ENCODE measurements at regions not wholly inside any gene's neighbourhood (a gene's known extent, or its start where the extent isn't known, plus 50 kb on each side); places are given as distances from the start of the nearest gene placed in this dataset.
A peak's percentile ranks its signal among the peaks of the same experiment; 100 is the strongest.
"Not testable (repeated sequence)": the region's sequence is repeated elsewhere in the genome, so short reads cannot be mapped to it uniquely, and the experiment has no call there.

DNA sequence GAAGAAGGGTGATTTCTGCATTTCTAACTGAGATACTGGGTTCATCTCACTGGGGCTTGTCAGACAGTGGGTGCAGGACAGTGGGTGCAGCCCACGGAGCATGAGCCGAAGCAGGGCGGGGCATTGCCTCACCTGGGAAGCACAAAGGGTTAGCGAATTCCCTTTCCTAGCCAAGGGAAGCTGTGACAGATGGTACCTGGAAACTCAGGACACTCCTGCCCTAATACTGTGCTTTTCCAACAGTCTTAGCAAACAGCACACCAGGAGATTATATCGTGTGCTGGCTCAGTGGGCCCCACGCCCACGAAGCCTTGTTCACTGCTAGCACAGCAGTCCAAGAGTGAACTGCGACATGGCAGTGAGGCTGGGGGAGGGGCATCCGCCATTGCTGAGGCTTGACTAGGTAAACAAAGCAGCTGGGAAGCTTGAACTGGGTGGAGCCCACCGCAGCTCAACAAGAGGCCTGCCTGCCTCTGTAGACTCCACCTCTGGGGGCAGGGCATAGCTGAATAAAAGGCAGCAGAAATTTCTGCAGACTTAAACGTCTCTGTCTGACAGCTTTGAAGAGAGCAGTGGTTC, 1057.7 kb downstream of the HACE1 start:
- not testable (repeated sequence) for DNase-seq (ENCODE audit: low spot score)

DNA sequence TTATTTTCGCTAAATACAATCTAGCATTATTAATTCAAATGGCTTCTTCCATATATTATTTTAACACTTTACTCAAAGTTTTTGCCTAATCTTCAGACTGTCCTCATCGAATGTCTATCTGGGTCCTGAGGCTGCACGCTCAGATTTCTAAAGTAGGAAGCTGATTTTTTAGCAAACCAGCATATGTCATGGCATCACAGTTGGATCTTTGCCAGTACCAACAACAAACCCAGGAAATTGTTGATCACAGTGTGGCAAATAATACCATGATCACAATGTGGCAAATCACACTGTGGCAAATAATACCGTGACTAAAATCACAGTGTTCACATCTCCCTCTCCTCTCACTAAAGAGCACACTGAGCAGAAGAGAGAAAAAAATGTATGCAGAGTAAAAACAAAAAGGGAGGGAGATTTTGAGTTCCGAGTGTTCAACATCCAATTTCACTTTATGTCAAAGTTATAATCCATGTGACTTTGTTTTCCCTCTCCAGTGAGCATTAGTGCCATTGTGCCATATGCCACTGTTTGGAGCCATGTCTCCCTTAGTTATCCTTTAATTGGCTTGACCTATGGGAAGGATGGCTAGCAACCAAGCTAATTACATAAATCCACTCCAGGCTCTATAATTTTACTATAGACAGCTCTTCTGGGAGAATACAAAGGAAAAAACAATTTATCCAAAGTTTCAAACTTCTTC, 1059.6 kb downstream of the HACE1 start:
- DNase-seq (ENCODE audit: low spot score), result no peak

DNA sequence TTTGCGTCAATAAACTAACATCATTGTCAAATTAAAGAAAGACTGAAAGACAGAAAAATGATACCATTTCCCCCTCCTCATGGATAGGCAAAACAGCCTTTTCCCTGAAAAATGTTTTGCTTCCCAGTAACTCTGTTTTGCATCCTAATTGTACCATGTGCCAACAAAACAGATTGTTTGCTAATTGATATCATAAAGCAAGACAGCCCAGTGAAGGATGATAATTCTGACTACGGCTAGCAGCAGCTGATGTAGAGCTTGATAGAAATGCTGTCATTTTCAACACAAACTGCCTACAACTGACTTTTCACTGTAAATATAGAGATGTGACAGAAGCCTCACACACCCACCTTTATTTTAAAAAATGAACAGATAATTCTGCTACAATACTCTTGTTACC, 1061.6 kb downstream of the HACE1 start:
- no peak for DNase-seq (ENCODE audit: low spot score)

DNA sequence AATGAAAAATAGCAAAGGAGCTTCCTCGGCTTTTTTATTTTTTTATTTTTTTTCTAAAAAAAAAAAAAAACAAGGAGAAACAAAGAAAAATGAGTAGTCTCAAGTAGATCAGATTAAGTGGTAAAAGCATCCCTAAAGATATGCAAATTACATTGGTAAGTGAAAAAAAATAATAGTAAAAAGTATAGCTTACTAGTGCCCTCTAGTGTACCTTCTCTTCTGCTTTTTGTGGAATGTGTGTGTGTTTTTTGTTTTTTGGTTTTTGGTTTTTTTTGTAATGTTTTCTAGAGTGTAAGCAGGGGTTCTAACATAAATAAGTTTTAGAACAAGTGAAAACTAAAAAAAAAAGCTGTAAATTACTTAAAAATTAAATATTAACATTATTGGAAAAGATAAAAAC, 1062.0 kb downstream of the HACE1 start:
- no peak for DNase-seq (ENCODE audit: low spot score)

DNA sequence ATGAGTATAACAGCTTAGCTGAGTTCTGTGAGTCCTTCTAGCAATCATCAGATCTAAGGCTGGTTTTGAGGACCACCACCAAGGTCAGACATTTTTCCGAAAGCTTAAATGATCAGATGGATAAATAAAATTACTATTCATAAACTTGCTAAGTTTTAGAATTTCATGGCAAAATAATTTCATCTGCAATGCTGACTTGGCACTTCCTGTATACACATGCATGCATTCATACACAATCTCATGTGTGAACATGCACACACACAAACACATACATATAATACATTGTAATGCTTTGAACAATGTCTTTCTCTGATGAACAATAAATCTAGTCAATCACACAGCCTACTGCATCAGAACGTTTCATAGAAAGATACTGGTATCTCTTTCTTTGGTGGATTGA, 1068.3 kb downstream of the HACE1 start:
- no peak for DNase-seq (ENCODE audit: low spot score)

DNA sequence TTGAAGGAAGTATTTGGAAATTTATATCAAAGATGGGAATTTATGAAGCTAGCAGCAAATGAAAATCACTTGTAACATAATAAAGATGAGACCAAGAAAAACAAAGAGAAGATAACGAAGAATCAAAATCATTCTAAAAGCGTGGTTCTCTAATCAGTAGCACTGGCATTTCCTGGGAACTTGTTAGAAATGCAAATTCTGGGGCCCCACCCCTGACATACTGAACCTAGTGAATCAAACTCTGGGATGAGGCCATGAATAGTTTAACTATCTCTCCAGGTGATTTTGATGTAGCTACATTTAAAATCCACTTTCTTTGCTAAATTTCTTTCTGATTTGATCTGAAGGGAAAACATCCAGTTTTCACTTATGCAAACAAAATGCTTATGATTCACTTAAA, 1075.6 kb downstream of the HACE1 start:
- DNase-seq (ENCODE audit: low spot score), result no peak

DNA sequence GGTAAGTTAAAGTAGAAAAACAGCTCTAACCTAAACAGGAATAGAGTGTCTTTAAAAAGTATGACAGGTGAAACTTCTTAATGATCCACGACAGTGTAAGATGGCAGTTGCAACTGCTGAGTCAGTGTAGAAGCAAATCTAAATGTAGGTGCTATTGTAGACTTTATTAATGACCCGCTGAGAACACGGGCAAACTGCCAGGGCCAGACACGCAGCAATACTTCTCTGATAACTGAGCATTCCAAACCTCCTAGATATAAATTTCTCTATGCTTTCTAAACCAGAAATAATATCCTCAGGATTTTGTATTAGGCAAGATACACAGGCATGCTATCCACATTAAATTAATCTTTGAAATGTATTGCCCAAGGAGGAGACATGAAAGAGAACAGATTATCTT, 1076.4 kb downstream of the HACE1 start:
- no peak for DNase-seq (ENCODE audit: low spot score)

DNA sequence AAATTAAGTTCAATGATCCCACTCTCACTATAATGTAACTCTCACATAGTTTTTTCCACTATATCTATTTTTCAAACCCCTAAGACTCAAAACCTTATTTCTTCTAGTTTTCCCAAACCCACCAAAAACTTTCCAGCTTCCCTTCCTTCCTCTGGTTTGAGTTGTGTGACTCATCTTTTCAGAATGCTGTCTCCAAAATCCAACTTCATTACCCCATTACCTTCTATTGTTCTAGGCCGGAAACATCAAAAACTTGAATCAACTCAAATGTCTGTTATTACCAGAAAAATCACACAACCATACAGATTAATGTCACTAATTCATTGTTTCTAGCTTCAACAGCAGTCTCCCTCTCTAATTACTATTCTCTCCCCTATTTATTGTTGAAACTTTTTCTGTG, 1090.3 kb downstream of the HACE1 start:
- no peak for DNase-seq (ENCODE audit: low spot score)

DNA sequence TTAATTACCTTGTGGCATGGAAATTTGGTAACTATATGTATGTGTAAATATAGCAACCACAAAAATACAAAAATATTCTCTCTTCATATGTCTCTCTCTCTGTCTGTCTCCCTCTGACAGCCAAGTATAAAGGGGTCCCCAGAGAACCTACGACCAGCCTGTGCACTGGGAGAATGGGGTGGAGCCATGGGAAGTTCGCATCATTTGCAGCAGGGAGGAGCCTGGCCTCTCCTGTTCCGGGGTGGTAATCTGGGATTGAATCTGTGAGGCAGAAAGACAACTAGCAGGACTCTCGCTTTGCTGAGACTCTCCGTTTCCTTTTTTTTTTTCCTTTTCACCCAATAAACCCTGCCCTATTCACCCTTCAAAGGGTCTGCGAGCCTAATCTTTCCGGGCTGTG, 1109.1 kb downstream of the HACE1 start:
- DNase-seq (ENCODE audit: low spot score), result no peak

DNA sequence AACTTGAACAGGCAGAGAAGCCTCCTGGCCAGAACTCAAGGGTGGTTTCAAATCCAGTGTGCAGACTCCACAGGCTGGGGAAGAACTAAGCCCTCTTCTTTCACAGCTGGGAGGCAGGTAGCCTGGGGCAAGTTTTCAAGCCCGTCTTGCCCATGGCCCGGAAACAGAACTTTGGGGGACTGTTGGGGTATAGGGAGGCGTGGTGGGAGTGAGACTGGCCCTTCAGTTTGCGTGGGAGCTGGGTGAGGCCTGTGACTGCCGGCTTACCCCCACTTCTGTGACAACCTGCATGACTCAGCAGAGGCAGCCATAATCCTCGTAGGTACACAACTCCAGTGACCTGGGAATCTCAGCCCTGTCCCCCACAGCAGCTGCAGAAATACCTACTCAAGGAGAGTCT, 1125.7 kb downstream of the HACE1 start:
- no peak for DNase-seq (ENCODE audit: low spot score)

DNA sequence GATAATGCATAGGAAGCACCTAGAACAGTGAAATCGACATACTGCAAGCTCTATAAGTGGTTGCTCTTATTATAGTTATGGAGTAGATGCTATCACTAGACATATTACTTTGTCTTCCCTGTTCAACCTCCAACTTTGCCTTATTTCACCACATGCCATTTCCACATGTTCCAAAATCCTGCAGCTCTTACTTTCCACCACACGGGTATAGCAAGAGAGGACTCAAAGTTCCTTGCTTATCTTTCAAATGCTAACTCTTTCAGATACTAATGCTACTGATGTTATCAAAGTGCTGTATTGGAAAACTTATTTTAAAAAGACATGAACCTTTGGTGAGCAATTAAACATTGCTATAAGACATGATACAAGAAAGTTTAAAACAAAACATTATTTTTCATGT, 1130.1 kb downstream of the HACE1 start:
- no peak for DNase-seq (ENCODE audit: low spot score)

DNA sequence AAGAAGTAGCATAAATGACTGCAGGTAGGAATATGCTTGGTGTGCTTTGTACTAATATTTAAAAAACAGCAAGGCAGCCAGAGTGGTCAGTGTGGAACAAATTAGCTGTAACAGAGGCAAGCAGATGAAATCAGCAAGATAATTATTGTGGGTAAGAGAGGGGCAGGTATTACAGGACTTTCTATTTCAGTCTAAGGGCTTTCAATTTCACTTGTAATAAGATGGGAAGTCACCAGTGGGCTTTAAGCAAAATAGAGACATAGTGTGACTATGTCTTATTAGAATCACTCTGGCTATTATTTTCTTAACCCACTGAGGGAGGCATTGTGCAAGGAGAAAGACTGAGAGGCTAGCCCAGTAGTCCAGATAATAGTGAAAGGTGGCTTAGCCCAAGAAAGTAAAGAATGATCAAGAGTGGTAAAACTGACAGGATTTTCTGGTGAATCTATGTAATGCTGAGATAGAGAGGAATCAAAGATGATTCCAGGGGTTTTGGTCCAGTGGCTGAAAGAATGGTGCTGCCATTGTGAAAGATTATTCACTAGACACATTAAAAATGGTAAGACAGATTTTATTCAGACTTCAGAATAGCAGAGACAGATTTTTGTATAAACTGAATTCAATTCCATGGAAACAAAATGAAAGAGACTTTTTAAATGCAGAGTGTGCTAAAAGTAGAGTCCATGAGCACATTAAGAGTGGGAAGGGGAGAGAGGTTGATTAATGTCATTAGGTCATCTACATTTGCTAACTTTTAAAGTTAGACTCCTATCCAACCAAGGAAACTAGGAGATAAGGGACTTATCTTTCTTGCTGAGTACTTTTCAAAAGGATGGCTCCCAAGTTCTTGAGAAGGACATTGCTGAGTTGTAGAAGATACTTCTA, 1136.0 kb downstream of the HACE1 start:
- DNase-seq (ENCODE audit: low spot score), result no peak

DNA sequence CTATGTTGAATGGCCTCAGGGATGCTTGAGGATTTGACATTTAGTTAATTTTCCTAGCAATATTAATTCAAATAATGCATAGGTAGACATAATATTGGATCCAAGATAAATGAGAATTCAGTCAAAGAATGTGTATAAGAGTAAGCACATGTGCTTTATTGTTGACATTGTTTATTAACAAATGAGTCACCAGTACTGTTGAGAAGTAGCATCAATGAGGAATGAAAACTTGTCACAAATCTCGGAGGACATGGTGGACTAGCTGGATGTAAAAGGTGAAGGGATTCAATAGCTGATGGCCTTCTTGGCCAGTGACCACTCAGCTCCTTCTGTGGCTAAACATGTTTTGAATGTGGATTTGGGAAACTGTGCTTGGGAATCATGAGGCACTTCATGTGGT, 1137.0 kb downstream of the HACE1 start:
- no peak for DNase-seq (ENCODE audit: low spot score)

DNA sequence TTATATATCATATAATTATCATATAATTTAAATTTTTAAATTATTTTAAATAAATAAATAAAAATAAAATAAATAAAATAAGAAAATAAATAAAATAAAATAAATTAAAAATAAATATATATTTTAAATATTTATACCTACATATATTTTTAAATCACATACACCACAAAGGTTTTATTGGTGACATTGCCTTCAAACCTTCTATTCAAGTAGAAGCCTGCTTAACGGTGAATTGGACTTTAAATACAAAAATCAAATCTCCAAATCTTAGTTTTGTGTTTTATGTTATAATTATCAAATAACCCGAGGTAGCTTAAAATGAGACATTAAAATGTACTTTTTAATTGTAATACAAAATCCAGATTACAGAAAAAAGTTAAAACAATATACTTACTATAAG, 1137.8 kb downstream of the HACE1 start:
- DNase-seq (ENCODE audit: low spot score), result no peak

DNA sequence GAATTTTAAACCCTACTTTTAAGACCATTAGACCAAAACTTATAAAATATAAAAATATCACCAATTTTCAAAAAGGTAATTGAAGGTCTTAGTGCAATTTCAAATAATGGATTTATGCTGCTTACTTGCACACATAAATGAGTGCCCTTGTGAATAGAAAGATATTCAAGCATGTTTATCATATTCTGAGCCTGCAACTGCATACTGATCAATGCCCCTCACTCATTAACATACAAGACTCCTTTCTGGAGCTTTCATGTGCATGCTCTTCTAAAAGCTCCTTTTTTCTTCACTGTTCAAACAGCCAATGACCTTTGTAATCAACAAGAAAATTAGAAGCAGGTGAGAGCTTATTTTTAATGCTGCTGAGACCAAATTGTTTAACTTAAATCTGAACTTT, 1139.3 kb downstream of the HACE1 start:
- DNase-seq (ENCODE audit: low spot score), result no peak

DNA sequence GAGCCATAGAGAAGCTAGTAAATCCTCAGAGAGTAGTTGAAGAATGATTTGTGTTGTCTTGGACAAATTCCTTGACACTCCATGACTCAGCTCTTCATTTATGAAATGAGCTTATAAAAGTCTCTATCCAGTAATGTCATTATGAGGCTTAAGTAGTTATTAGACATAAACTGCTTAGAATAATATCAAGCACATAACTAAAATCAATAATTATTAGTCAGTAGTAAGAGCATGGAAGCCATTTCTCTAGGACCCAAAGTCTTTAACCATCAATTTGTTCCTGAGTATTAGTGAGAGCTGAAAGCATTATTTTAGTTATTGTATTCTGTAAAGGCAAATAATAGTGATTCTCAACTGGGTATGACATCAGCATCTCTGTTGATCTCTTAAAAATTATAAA, 1140.2 kb downstream of the HACE1 start:
- no peak for DNase-seq (ENCODE audit: low spot score)

DNA sequence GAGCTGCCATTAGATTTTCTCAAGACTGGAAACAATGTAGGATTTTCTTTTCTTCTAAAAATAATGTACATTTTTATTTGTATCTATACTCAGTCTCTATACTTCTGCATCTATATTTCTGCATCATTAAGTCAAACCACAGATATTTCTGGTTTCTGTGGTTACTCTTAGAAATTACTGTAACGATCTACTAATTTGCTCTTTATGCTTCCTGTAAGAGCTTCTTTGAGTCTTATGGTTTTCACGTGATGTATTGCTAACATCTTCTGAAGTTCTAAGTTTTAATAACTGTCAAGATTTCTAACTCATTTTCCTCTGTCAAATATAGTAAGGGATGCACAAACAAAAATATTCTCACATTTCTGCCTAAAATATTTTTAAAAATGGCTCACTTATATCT, 1144.5 kb downstream of the HACE1 start:
- no peak for DNase-seq (ENCODE audit: low spot score)

DNA sequence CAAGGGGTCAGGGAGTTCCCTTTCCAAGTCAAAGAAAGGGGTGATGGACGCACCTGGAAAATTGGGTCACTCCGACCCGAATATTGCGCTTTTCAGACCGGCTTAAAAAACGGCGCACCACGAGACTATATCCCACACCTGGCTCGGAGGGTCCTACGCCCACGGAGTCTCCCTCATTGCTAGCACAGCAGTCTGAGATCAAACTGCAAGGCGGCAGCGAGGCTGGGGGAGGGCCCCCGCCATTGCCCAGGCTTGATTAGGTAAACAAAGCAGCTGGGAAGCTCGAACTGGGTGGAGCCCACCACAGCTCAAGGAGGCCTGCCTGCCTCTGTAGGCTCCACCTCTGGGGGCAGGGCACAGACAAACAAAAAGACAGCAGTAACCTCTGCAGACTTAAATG, 1150.5 kb downstream of the HACE1 start:
- peak; percentile 57 for DNase-seq (ENCODE audit: low spot score)

DNA sequence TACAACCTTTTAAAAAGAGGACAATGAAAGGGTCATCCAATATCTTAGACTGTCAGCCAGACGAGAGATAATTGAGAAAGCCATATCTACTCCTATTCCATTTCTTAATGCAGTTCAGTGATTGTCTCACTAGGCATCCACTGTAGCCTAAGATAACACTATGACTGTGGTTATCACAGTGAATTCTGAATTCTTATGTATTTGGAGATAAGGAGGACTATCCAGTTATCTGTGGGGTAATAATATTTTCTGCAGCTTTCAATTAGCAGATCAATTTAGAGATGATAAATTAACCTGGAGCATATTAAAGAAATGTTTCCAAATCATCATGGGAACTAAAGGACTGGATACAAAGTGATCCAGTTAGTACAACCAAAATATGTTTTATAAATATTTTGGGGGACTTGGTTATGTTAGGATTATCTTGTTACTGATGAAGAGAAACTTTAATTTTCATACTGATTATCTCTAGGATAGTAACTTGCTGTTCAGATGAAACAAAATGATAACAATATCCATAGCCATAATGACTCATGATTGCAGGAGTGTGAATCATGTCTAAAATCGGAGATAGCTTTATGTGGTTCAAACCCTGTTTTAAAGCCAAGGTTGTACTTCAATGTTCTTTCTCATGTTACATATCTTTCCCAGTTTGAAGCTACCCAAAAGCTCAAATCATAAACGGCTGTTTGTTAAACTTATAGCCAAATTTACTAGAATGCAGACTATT, 1152.0 kb downstream of the HACE1 start:
- DNase-seq (ENCODE audit: low spot score), result no peak

DNA sequence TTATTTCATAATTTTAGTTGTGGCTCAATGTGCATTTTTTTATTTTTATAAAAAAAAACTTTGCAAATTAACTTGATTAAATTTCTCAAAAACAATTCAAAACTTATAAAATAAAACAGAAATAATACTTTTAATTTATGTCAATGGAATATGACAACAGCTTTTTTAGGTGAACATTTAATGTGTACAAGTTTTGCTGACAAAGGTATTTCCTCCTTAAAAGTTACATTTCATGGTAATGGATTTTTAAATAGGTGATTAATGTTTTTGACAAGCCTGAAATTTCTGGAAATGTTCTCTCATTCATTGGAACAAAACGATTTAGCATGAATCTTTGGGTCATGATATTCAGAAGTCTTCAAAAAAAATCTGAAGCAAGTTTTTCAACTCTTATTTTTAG, 1160.0 kb downstream of the HACE1 start:
- DNase-seq (ENCODE audit: low spot score), result no peak

DNA sequence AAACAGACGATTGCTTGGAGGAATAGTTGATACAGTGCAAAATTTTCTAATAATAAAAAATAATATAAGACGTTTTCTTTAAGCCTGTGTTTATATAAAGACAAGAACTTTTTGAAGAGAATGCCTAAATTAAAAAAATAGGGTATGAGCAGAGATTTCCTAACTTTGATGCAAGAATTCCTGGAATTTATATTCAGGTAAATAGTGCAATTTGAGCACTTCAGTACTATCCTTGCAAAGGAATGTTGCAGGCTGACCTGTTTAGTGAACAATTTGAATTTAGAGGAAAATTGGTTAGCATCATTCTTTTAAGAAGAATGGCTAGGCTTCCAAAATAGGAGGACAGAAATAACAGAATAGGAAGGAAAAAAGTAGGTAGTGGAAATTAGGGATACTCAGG, 1172.3 kb downstream of the HACE1 start:
- no peak for DNase-seq (ENCODE audit: low spot score)

DNA sequence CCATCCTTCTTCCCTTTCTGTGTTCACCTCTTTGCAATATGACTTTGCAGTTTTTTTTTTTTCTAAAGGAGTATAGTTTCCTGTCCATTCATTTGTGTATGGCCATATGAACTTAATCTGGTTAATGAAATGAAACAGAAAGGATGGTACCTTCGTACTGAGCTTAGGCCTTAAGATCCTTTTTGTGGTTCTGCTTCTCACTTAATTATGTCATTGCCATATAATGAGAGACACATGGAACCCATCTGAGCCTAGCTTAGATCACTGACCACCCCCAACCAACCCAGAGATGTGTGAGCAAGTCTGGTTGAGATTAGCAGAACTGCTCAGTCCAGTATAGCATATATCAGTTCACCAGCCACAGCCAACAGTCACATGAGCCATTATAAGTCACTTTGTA, 1179.6 kb downstream of the HACE1 start:
- DNase-seq (ENCODE audit: low spot score), result no peak
